GM12878 (cell line): ENCODE measurements at regions not wholly inside any gene's neighbourhood (a gene's known extent, or its start where the extent isn't known, plus 50 kb on each side); places are given as distances from the start of the nearest gene placed in this dataset.
"Not testable (repeated sequence)": the region's sequence is repeated elsewhere in the genome, so short reads cannot be mapped to it uniquely, and the experiment has no call there.

Source experiments
- ATAC-seq: fragments of 200-7000 bp; cut with Tn5 transposase; 3 replicates; pipeline ENCODE4 v1.9.1; 2020; ENCODE audit warnings: mild to moderate bottlenecking, moderate library complexity
- BruUV-seq: library from RNA; stranded (reverse); fragments of 400-500 nt; replicated peaks from 2 replicates; lab custom pipeline; 2021; lab: Mats Ljungman, UMichigan
- CTCF ChIA-PET: fragments of 300-600 bp; sonication (Branson Sonifier 250); formaldehyde crosslinking; extraction: SDS; loops from one replicate; lab custom pipeline; 2021; ENCODE audit warnings: inconsistent platforms; lab: Yijun Ruan, JAX
- POLR2A ChIA-PET: fragments of 350-600 bp; formaldehyde crosslinking; extraction: SDS; loops from one replicate; lab custom pipeline; 2021; ENCODE audit warnings: inconsistent platforms; lab: Charles Lee
- RAD21 ChIA-PET: fragments of 300-600 bp; sonication (Branson Sonifier 250); formaldehyde crosslinking; loops from one replicate; lab custom pipeline; 2023; ENCODE audit warnings: antibody characterized with exemption; ENCODE audit not compliant: unreplicated experiment; lab: Charles Lee
- SMC1A ChIA-PET: fragments of 300-600 bp; sonication (Branson Sonifier 250); formaldehyde crosslinking; loops from one replicate; lab custom pipeline; 2023; ENCODE audit not compliant: unreplicated experiment, uncharacterized antibody; lab: Charles Lee
- DNase-seq: peaks from one replicate; pipeline ENCODE4 v3.0.0-alpha.2; 2011; ENCODE audit warnings: low read depth, low spot score
- FAIRE-seq: peaks from 3 replicates; lab custom pipeline; 2011; peaks lifted over from hg19 to GRCh38; lab: Jason Lieb, UNC
- H2AFZ ChIP-seq: 2 replicates; pipeline ENCODE4 v1.6.0; 2011; ENCODE audit warnings: low read depth, low read length, control low read depth; ENCODE audit not compliant: control insufficient read depth
- H3K27ac ChIP-seq: 2 replicates; pipeline ENCODE4 v1.5.1; 2011; ENCODE audit warnings: control low read depth; ENCODE audit not compliant: control insufficient read depth, insufficient read depth
- H3K27me3 ChIP-seq, 2 experiments: replicated peaks in 1 of 2; 2 replicates each; pipeline versions ENCODE4 v1.6.0 to v1.6.1; 2011; ENCODE audit warnings: low read length in 1 of 2; ENCODE audit not compliant: control insufficient read depth in 2 of 2, insufficient read depth in 2 of 2
- H3K36me3 ChIP-seq, 2 experiments: 2 replicates each; pipeline ENCODE4 v1.5.1; 2011; ENCODE audit warnings: low read length in 1 of 2; ENCODE audit not compliant: control insufficient read depth in 2 of 2, insufficient read depth in 2 of 2
- H3K4me1 ChIP-seq: 2 replicates; pipeline ENCODE4 v1.6.1; 2011; ENCODE audit warnings: mild to moderate bottlenecking, low read length, moderate library complexity, mixed read lengths; ENCODE audit not compliant: control insufficient read depth, insufficient read depth
- H3K4me2 ChIP-seq: 2 replicates; pipeline ENCODE4 v1.6.0; 2011; ENCODE audit warnings: control low read depth; ENCODE audit not compliant: control insufficient read depth, insufficient read depth
- H3K4me3 ChIP-seq: fragments of 200-600 bp; sonication (generic); 2 replicates; pipeline ENCODE4 v1.5.1; 2016
- H3K79me2 ChIP-seq: 2 replicates; pipeline ENCODE4 v1.6.0; 2011; ENCODE audit warnings: low read length; ENCODE audit not compliant: control insufficient read depth, insufficient read depth
- H3K9ac ChIP-seq: 2 replicates; pipeline ENCODE4 v1.8.0; 2011; ENCODE audit warnings: low read length, control low read depth, mixed read lengths; ENCODE audit not compliant: control insufficient read depth, insufficient read depth
- H3K9me3 ChIP-seq: replicated peaks from 3 replicates; pipeline ENCODE4 v1.5.1; 2011; ENCODE audit warnings: mild to moderate bottlenecking, low read length; ENCODE audit not compliant: control insufficient read depth, insufficient read depth
- H4K20me1 ChIP-seq: 2 replicates; pipeline ENCODE4 v1.6.0; 2011; ENCODE audit not compliant: control insufficient read depth, insufficient read depth
- BACH1 ChIP-seq: fragments of 450-650 bp; IDR thresholded peaks from 2 replicates; pipeline ENCODE4 v1.6.1; 2017; ENCODE audit warnings: mild to moderate bottlenecking, borderline replicate concordance
- BRCA1 ChIP-seq: IDR thresholded peaks from 2 replicates; pipeline ENCODE4 v1.6.1; 2011; ENCODE audit warnings: low read depth, low read length, improper control_type of control experiment
- MEF2A ChIP-seq: IDR thresholded peaks from 2 replicates; pipeline ENCODE4 v1.6.1; 2011; ENCODE audit warnings: low read depth, mild to moderate bottlenecking, low read length, moderate library complexity; ENCODE audit not compliant: insufficient read depth
- MXI1 ChIP-seq: fragments of 150-350 bp; IDR thresholded peaks from 2 replicates; pipeline ENCODE4 v1.6.1; 2011; ENCODE audit warnings: low read depth, mild to moderate bottlenecking, inconsistent platforms, low read length, improper control_type of control experiment
- PAX5 ChIP-seq: IDR thresholded peaks from 2 replicates; pipeline ENCODE4 v1.6.1; 2011; ENCODE audit warnings: low read depth, low read length, borderline replicate concordance
- POLR2AphosphoS2 ChIP-seq: IDR thresholded peaks from 2 replicates; pipeline ENCODE4 v1.6.1; 2011; ENCODE audit warnings: low read depth, mild to moderate bottlenecking, low read length, improper control_type of control experiment, moderate library complexity
- RUNX3 ChIP-seq: IDR thresholded peaks from 2 replicates; pipeline ENCODE4 v1.6.1; 2012; ENCODE audit warnings: low read length, inconsistent platforms
- SMAD1 ChIP-seq: fragments of 450-650 bp; IDR thresholded peaks from 2 replicates; pipeline ENCODE4 v1.6.1; 2018; ENCODE audit warnings: mild to moderate bottlenecking, low read depth; ENCODE audit not compliant: partially characterized antibody
- STAT3 ChIP-seq: IDR thresholded peaks from 2 replicates; pipeline ENCODE4 v1.6.1; 2011; ENCODE audit warnings: low read depth, low read length, improper control_type of control experiment
- TBL1XR1 ChIP-seq: IDR thresholded peaks from 2 replicates; pipeline ENCODE4 v1.6.1; 2012; ENCODE audit warnings: low read depth, low read length, improper control_type of control experiment
- WGBS: methylation state at CpG from one replicate; pipeline ENCODE4 v1.1.6; 2016; ENCODE audit warnings: low lambda C conversion rate; ENCODE audit not compliant: insufficient replicate concordance, insufficient coverage; ENCODE audit errors: missing lambda C conversion rate; 5-methylcytosine and 5-hydroxymethylcytosine counted together
- in situ Hi-C: fragments of 300-500 bp; cut with MboI; formaldehyde crosslinking; loops from 9 replicates; pipeline ENCODE4 v1.14.3; 2018; ENCODE audit warnings: mixed read lengths
- intact Hi-C: fragments of 100-400 bp; cut with micrococcal nuclease; formaldehyde crosslinking; loops from one replicate; pipeline ENCODE4 v1.14.2; 2022; ENCODE audit not compliant: unreplicated experiment
- TF ChIP-seq, protein P1 (sequence below), 3 experiments: IDR thresholded peaks in 2 of 3; conservative IDR thresholded peaks in 1 of 3; 2 replicates each; pipeline ENCODE4 v1.5.1; 2011; ENCODE audit warnings: low read depth in 3 of 3, low read length in 3 of 3, mild to moderate bottlenecking in 3 of 3, control low read depth in 2 of 3, moderate library complexity in 2 of 3, inconsistent platforms in 1 of 3, mixed read lengths in 1 of 3; ENCODE audit not compliant: control insufficient read depth in 2 of 3, insufficient read depth in 1 of 3; ENCODE audit errors: extremely low read depth in 1 of 3

GRCh38 chr14:28635387-28635786 is 131.2 kb upstream of the FOXG1 start (continued):
- TF ChIP-seq, protein P1, sequence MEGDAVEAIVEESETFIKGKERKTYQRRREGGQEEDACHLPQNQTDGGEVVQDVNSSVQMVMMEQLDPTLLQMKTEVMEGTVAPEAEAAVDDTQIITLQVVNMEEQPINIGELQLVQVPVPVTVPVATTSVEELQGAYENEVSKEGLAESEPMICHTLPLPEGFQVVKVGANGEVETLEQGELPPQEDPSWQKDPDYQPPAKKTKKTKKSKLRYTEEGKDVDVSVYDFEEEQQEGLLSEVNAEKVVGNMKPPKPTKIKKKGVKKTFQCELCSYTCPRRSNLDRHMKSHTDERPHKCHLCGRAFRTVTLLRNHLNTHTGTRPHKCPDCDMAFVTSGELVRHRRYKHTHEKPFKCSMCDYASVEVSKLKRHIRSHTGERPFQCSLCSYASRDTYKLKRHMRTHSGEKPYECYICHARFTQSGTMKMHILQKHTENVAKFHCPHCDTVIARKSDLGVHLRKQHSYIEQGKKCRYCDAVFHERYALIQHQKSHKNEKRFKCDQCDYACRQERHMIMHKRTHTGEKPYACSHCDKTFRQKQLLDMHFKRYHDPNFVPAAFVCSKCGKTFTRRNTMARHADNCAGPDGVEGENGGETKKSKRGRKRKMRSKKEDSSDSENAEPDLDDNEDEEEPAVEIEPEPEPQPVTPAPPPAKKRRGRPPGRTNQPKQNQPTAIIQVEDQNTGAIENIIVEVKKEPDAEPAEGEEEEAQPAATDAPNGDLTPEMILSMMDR (IDR thresholded peaks at IDR 0.05 in 2 of 3, conservative IDR thresholded peaks at IDR 0.05 in 1 of 3; ENCODE audit: control insufficient read depth in 2 of 3, extremely low read depth in 1 of 3, insufficient read depth in 1 of 3, low read depth in 3 of 3, low read length in 3 of 3): peak; percentile 26 to 38 (median 34); a peak in 4 of 6 replicates
- no peak for TF ChIP-seq BRCA1
- TF ChIP-seq PAX5: no peak
- TF ChIP-seq SMAD1: no peak
- no peak for TF ChIP-seq STAT3
- no peak for TF ChIP-seq TBL1XR1
- TF ChIP-seq MEF2A: no peak
- TF ChIP-seq MXI1: no peak
- TF ChIP-seq RUNX3: no peak
- TF ChIP-seq BACH1: no peak
- TF ChIP-seq POLR2AphosphoS2: no peak

DNA sequence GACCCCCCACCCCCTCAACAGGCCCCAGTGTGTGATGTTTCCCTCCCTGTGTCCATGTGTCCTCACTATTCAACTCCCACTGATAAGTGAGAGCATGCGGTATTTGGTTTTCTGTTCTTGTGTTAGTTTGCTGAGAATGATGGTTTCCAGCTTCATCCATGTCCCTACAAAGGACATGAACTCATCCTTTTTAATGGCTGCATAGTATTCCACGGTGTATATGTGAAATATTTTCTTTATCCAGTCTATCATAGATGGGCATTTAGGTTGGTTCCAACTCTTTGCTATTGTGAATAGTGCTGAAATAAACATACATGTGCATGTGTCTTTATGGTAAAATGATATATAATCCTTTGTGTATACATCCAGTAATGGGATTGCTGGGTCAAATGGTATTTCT is 130.8 kb upstream of the FOXG1 start:
- POLR2A ChIA-PET, DNase-seq, H3K4me3 ChIP-seq, H4K20me1 ChIP-seq, FAIRE-seq, H3K9ac ChIP-seq, CTCF ChIA-PET, H3K4me1 ChIP-seq, ATAC-seq, in situ Hi-C loops, H3K36me3 ChIP-seq, H3K79me2 ChIP-seq, RAD21 ChIA-PET, H3K9me3 ChIP-seq, H2AFZ ChIP-seq, H3K27ac ChIP-seq, SMC1A ChIA-PET, H3K4me2 ChIP-seq, H3K27me3 ChIP-seq, BruUV-seq, intact Hi-C loops: not testable (repeated sequence)
- WGBS: 20% methylated on average over 2 of the region's 2 CpGs

GRCh38 chr14:28641189-28641588 is 125.4 kb upstream of the FOXG1 start:
- H3K4me3 ChIP-seq, H3K9me3 ChIP-seq, intact Hi-C loops, H3K36me3 ChIP-seq, SMC1A ChIA-PET, H2AFZ ChIP-seq, RAD21 ChIA-PET, H3K9ac ChIP-seq, in situ Hi-C loops, H3K27me3 ChIP-seq, FAIRE-seq, BruUV-seq, POLR2A ChIA-PET, H3K4me2 ChIP-seq, DNase-seq, ATAC-seq, H3K79me2 ChIP-seq, H3K27ac ChIP-seq, H4K20me1 ChIP-seq, H3K4me1 ChIP-seq, CTCF ChIA-PET: not testable (repeated sequence)
- 8% methylated on average over 6 of the region's 6 CpGs for WGBS
